ENCODE measurements at regions not wholly inside any gene's neighbourhood (a gene's known extent, or its start where the extent isn't known, plus 50 kb on each side); places are given as distances from the start of the nearest gene placed in this dataset.

DNA sequence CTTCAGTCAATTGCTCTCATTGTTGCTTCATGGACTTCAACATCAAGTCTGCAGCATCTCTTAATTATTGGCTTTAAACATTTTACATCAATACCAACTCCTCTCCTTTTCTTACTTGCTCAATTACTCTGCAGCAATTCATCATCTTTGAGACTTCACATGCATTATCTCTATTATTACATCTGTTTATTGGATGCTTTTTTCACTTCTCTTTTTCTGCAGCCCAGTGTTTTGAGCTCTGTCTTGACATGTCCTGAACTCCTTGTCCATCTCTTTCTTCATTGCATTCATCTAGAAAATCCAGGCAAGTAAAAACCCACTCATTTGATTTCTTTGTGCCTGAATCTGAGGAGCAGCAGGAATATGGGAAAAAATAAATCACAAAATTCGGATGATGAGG is 647.9 kb downstream of the PLCL1 start:
- Mint-ChIP-seq H3K9me3 (peaks cover 1% of the 10 kb centered on the region), H3K27me3 (peaks cover 3% of the 10 kb centered on the region), H3K4me1 (no peaks in the 10 kb centered on the region), H3K27ac (no peak overlapping the region), H3K4me3 (no peak overlapping the region), H3K36me3 (no peaks in the 10 kb centered on the region)
- no peak for DNase-seq

DNA sequence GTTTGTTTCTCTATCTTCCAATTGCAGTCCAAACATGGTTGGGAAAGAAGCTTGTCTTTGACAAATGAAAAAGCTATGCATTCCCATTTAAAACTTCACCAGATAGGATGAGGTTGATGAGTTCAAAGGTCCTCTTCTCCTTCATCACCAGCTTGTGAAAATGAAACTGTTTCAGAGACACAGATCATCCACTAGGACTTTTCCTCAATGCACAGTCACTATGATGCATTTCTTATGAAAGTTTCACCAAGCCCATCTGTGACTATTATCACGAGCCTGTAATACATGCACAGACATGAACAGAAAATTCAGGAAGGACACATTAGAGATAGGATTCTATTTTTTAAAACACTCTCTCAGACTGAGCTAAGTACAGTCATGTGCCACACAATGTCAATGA is 644.4 kb downstream of the PLCL1 start:
- peaks cover 1% of the 10 kb centered on the region for H3K9me3 Mint-ChIP-seq
- no peaks in the 10 kb centered on the region for H3K36me3 Mint-ChIP-seq
- H3K4me3 Mint-ChIP-seq, result no peak overlapping the region
- peaks cover 5% of the 10 kb centered on the region for H3K27me3 Mint-ChIP-seq
- DNase-seq, result no peak
- no peaks in the 10 kb centered on the region for H3K4me1 Mint-ChIP-seq
- H3K27ac Mint-ChIP-seq, result no peak overlapping the region

DNA sequence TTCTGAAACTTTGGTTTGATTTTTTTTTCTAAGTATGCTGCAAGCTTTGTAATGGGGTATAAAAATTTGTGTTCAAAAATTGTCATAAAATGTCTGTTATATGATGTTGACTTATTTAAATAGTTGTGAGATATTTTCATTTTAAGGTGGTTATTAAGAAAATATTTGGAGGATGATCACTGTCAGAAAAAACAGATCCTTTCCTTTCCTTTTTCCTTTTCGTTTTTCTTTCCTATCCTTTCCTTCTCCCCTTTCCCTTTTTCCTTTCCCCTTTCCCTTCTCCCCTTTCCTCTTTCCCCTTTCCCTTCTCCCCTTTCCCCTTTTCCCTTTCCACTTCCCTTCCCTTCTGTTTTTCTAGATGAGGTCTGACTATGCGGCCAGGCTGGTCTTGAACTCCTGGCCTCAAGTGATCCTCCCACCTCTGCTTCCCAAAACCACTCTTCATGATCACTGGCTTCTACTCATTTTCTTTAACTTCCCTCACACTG is 640.5 kb downstream of the PLCL1 start:
- H3K9me3 Mint-ChIP-seq, result peaks cover under 1% of the 10 kb centered on the region
- H3K4me3 Mint-ChIP-seq, result no peak overlapping the region

DNA sequence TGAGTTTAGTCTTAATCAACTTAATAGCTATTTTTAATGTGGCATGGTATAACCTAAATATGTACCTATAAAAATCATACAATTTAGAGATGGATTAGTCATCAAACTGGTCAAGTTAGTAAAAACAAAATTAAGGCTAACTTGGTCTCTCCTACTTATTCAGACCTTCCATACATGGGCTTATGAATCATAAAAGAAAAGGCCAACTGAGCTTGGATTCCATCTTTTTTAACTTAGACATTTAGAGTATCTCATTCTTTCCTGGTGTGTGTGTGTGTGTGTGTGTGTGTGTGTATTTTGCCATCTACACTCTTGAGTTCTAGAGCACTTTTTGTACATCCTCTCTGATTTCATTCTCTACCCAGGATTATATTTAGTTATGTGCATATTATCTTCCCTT is 637.5 kb downstream of the PLCL1 start:
- no peak for DNase-seq
- no peak overlapping the region for H3K4me3 Mint-ChIP-seq
- peaks cover 15% of the 10 kb centered on the region for H3K27me3 Mint-ChIP-seq
- no peaks in the 10 kb centered on the region for H3K36me3 Mint-ChIP-seq
- no peak overlapping the region for H3K27ac Mint-ChIP-seq
- H3K9me3 Mint-ChIP-seq, result no peaks in the 10 kb centered on the region
- peaks cover 8% of the 10 kb centered on the region for H3K4me1 Mint-ChIP-seq

More for the DNA sequence above, 640.5 kb downstream of the PLCL1 start:
- Mint-ChIP-seq H3K4me1 (peaks cover 8% of the 10 kb centered on the region), H3K36me3 (no peaks in the 10 kb centered on the region), H3K27ac (no peak overlapping the region), H3K27me3 (peaks cover 5% of the 10 kb centered on the region)
- no peak for DNase-seq

DNA sequence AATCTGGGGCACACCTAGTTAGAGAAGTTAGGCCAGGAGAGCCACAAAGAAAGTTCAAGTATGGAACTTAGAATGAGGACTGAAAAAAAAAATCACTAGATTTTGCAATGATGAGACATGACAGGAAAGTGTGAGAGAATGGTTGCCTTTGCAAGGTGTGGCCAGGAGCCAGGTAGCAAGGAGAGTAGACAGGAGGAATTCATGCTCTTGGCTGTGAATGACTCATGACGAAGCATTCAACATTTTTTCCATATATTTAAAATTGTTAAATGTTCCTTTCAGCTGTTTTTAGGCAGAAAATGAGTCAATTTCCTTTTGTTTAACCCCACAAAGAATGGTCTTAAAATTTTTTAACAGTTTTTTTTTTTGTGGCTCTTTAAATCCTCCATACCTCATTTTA is 636.9 kb downstream of the PLCL1 start:
- H3K4me3 Mint-ChIP-seq, result no peak overlapping the region
- peak; percentile 1 for DNase-seq
- peaks cover 19% of the 10 kb centered on the region for H3K27me3 Mint-ChIP-seq
- H3K27ac Mint-ChIP-seq, result no peak overlapping the region
- H3K36me3 Mint-ChIP-seq, result no peaks in the 10 kb centered on the region
- peaks cover 8% of the 10 kb centered on the region for H3K4me1 Mint-ChIP-seq
- H3K9me3 Mint-ChIP-seq, result no peaks in the 10 kb centered on the region

DNA sequence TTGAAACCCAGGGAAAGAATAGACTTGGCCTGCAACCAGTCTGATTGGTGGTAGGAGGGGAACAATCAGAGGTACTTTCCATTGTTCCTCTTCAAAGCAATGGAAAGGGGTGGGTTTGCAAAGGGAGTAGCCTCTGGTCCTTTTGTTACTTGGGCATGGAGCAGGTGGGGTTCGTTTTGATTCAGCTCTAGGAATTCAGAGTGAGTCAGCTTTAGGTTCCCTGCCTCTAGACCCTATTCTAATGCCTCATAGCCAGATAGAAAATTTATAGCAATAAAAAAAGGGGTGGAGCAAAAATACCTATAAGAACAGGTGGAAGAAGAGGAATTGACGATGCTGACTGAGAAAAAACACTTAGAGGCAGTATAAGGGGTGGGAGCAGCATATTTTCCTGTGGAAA is 636.4 kb downstream of the PLCL1 start:
- Mint-ChIP-seq H3K4me1 (peaks cover 8% of the 10 kb centered on the region), H3K4me3 (no peak overlapping the region), H3K27ac (no peak overlapping the region), H3K36me3 (no peaks in the 10 kb centered on the region), H3K27me3 (peaks cover 21% of the 10 kb centered on the region), H3K9me3 (no peaks in the 10 kb centered on the region)
- no peak for DNase-seq

GRCh38 chr2:198438331-198438730 is 633.9 kb downstream of the PLCL1 start:
- no peaks in the 10 kb centered on the region for H3K36me3 Mint-ChIP-seq
- peaks cover 8% of the 10 kb centered on the region for H3K4me1 Mint-ChIP-seq
- no peak for DNase-seq
- no peak overlapping the region for H3K27ac Mint-ChIP-seq
- H3K9me3 Mint-ChIP-seq, result no peaks in the 10 kb centered on the region
- peaks cover 20% of the 10 kb centered on the region for H3K27me3 Mint-ChIP-seq
- no peak overlapping the region for H3K4me3 Mint-ChIP-seq

DNA sequence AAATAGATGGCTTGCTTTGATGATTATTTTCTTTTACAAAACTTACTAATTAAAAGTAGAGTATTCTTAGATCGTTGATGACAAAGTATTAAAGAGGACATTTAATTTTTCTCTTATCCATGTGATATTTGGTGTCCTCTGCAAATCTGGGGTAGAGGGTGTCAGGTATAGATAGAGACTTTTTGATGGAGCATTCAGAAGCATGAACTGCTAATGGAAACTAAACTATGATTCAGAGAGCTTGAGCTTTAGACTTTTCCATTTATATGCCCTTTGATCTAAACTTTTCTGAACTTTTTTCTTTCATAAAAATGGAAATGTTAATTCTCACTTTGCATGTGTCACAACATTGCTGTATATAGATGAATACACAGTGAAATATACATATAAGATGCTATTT is 619.7 kb downstream of the PLCL1 start:
- Mint-ChIP-seq H3K9me3 (peaks cover 9% of the 10 kb centered on the region), H3K4me3 (no peak overlapping the region), H3K4me1 (peaks cover 8% of the 10 kb centered on the region), H3K27me3 (peaks cover 4% of the 10 kb centered on the region), H3K27ac (no peak overlapping the region), H3K36me3 (peaks cover 3% of the 10 kb centered on the region)
- DNase-seq, result no peak

GRCh38 chr2:198417836-198418235 is 613.4 kb downstream of the PLCL1 start:
- Mint-ChIP-seq H3K36me3 (no peaks in the 10 kb centered on the region), H3K4me3 (no peak overlapping the region), H3K27me3 (peaks cover 4% of the 10 kb centered on the region), H3K27ac (no peak overlapping the region), H3K9me3 (no peaks in the 10 kb centered on the region), H3K4me1 (no peaks in the 10 kb centered on the region)
- no peak for DNase-seq

DNA sequence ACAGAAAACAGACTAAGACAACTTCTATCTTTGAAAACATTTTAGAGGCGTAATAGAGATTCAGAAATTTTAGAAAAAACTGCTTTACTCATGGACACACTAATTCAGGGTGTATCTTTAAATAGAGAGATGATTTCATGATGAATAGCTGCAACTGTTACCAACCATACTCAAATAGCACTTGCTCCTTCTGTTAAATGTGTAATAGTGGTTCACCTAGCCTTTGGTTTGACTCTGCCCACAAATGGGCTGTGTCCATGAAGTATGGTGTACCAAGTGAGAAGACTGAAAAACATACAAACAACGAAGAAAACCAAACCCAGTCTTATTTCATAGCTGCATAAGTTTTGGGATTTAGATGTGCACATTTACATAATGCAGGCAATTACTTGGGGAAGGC is 610.6 kb downstream of the PLCL1 start:
- Mint-ChIP-seq H3K4me3 (no peak overlapping the region), H3K27me3 (no peaks in the 10 kb centered on the region), H3K27ac (no peak overlapping the region), H3K9me3 (no peaks in the 10 kb centered on the region), H3K4me1 (no peaks in the 10 kb centered on the region), H3K36me3 (no peaks in the 10 kb centered on the region)
- no peak for DNase-seq

DNA sequence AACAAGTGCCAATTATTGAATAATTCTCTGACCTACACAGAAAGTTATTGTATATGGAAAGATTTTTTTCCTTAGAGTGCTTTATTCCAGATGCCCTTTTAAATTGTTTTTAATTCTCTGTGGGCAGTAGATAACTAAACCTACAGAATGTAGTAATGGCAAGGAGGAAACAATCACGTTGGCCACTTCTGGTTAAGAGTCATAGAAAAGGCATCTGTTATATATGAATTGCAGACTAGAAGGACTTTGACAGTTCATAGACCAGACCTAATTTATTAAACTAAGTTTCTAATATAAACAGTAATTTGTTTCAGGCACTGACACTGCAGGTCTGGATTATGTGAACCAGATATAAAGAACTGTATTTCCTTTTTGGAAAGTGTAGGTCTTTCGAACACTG is 607.5 kb downstream of the PLCL1 start:
- Mint-ChIP-seq H3K27ac (no peak overlapping the region), H3K4me1 (no peaks in the 10 kb centered on the region), H3K4me3 (no peak overlapping the region), H3K27me3 (peaks cover 8% of the 10 kb centered on the region), H3K9me3 (no peaks in the 10 kb centered on the region), H3K36me3 (no peaks in the 10 kb centered on the region)
- DNase-seq, result no peak

GRCh38 chr2:198408171-198408570 is 603.8 kb downstream of the PLCL1 start:
- Mint-ChIP-seq H3K4me1 (no peaks in the 10 kb centered on the region), H3K4me3 (no peak overlapping the region), H3K36me3 (no peaks in the 10 kb centered on the region), H3K27ac (no peak overlapping the region), H3K27me3 (peaks cover 16% of the 10 kb centered on the region), H3K9me3 (no peaks in the 10 kb centered on the region)
- DNase-seq, result no peak

GRCh38 chr2:198405311-198405710 is 600.9 kb downstream of the PLCL1 start:
- DNase-seq, result no peak
- Mint-ChIP-seq H3K4me3 (no peak overlapping the region), H3K27ac (no peak overlapping the region), H3K36me3 (no peaks in the 10 kb centered on the region), H3K4me1 (no peaks in the 10 kb centered on the region), H3K27me3 (peaks cover 16% of the 10 kb centered on the region), H3K9me3 (no peaks in the 10 kb centered on the region)

DNA sequence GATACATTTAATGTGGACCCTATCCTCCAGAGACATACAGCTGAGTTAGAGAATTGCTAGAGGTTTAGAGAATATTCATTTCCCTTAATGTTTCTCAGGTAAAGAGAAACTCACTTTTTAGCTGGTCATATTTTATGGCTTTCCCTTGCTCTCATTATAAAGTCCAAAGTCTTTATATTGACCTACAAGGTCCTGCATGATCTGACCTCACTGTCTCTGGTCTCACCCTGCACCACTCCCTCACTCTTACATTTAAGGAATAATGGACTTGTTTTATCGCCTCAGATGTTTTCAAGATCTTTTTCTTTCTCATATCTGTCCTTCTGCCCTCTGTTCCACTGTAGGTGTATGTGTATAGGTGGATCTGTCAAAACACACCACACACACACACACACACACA is 597.3 kb downstream of the PLCL1 start:
- H3K9me3 Mint-ChIP-seq, result no peaks in the 10 kb centered on the region
- DNase-seq, result no peak
- no peak overlapping the region for H3K27ac Mint-ChIP-seq
- peaks cover 14% of the 10 kb centered on the region for H3K27me3 Mint-ChIP-seq
- no peaks in the 10 kb centered on the region for H3K36me3 Mint-ChIP-seq
- no peaks in the 10 kb centered on the region for H3K4me1 Mint-ChIP-seq
- H3K4me3 Mint-ChIP-seq, result no peak overlapping the region

GRCh38 chr2:198400999-198401398 is 596.6 kb downstream of the PLCL1 start:
- no peak for DNase-seq
- no peak overlapping the region for H3K27ac Mint-ChIP-seq
- no peaks in the 10 kb centered on the region for H3K36me3 Mint-ChIP-seq
- no peak overlapping the region for H3K4me3 Mint-ChIP-seq
- H3K9me3 Mint-ChIP-seq, result no peaks in the 10 kb centered on the region
- H3K27me3 Mint-ChIP-seq, result peaks cover 14% of the 10 kb centered on the region
- H3K4me1 Mint-ChIP-seq, result no peaks in the 10 kb centered on the region

DNA sequence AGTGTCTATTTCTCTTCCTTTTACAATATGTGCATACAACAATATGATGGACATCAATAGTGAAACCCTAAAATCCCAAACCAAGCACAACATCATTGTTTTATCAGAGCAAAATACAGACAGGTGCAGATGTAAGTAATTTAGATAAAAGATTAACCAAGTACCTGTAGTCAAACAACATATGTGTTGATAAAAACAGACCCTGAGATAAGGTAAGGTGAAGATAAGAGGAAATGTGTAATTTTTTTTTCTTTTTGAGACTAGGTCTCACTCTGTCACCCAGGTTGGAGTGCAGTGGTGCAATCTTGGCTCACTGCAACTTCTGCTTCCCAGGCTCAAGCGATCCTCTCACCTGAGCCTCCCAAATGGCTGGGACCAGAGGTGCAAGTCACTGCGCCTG is 589.8 kb downstream of the PLCL1 start:
- no peaks in the 10 kb centered on the region for H3K9me3 Mint-ChIP-seq
- H3K36me3 Mint-ChIP-seq, result no peaks in the 10 kb centered on the region
- H3K4me3 Mint-ChIP-seq, result no peak overlapping the region
- DNase-seq, result no peak
- H3K27me3 Mint-ChIP-seq, result peaks cover 14% of the 10 kb centered on the region
- H3K4me1 Mint-ChIP-seq, result no peaks in the 10 kb centered on the region
- no peak overlapping the region for H3K27ac Mint-ChIP-seq

GRCh38 chr2:198390670-198391069 is 586.3 kb downstream of the PLCL1 start:
- no peak overlapping the region for H3K27ac Mint-ChIP-seq
- no peaks in the 10 kb centered on the region for H3K4me1 Mint-ChIP-seq
- no peaks in the 10 kb centered on the region for H3K36me3 Mint-ChIP-seq
- no peaks in the 10 kb centered on the region for H3K9me3 Mint-ChIP-seq
- peaks cover 9% of the 10 kb centered on the region for H3K27me3 Mint-ChIP-seq
- H3K4me3 Mint-ChIP-seq, result no peak overlapping the region
- no peak for DNase-seq
